Breast epithelium (tissue), 3 donors: ENCODE measurements at regions not wholly inside any gene's neighbourhood (a gene's known extent, or its start where the extent isn't known, plus 50 kb on each side); places are given as distances from the start of the nearest gene placed in this dataset.

Source experiments
- POLR2A ChIP-seq: fragments of 450-650 bp; IDR thresholded peaks from one replicate; pipeline ENCODE4 v1.6.1; 2016; ENCODE audit warnings: antibody characterized with exemption, mild to moderate bottlenecking, moderate library complexity
- POLR2AphosphoS5 ChIP-seq, 3 donors: sonication (generic); formaldehyde crosslinking; IDR thresholded peaks; one replicate each; pipeline ENCODE4 v1.6.1; 2017; ENCODE audit warnings: antibody characterized with exemption in 3 of 3
- TF ChIP-seq, protein P1 (sequence below), 3 donors: fragments of 450-650 bp; IDR thresholded peaks; one replicate each; pipeline ENCODE4 v1.5.1; 2016 to 2017; ENCODE audit warnings: antibody characterized with exemption in 3 of 3, mild to moderate bottlenecking in 3 of 3, moderate library complexity in 3 of 3

DNA sequence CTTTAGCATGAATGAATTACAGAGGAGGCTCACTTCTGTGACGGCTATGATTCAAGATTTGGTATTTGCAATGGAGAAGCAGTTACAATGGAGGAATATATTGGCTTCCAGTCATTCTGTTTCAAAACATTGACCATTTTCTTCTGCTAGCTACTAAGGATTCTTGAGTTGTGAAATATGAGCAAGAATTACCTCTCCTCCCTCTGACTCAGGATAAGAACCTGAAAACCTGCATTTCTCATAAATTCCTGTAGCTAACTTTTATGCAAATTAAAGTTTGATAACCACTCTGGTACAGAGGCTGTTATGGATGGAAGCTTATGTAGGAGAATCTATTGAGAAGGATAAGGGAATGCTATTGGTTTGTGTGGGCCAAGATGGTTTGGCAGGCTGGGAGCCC is 84.1 kb upstream of the MYRIP start:
- TF ChIP-seq POLR2A (no peak), POLR2AphosphoS5 (IDR thresholded peaks at IDR 0.05) (no peak)
- TF ChIP-seq, protein P1, sequence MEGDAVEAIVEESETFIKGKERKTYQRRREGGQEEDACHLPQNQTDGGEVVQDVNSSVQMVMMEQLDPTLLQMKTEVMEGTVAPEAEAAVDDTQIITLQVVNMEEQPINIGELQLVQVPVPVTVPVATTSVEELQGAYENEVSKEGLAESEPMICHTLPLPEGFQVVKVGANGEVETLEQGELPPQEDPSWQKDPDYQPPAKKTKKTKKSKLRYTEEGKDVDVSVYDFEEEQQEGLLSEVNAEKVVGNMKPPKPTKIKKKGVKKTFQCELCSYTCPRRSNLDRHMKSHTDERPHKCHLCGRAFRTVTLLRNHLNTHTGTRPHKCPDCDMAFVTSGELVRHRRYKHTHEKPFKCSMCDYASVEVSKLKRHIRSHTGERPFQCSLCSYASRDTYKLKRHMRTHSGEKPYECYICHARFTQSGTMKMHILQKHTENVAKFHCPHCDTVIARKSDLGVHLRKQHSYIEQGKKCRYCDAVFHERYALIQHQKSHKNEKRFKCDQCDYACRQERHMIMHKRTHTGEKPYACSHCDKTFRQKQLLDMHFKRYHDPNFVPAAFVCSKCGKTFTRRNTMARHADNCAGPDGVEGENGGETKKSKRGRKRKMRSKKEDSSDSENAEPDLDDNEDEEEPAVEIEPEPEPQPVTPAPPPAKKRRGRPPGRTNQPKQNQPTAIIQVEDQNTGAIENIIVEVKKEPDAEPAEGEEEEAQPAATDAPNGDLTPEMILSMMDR (IDR thresholded peaks at IDR 0.05): no peak
